Fibroblast of mammary gland (primary cell): ENCODE measurements at regions not wholly inside any gene's neighbourhood (a gene's known extent, or its start where the extent isn't known, plus 50 kb on each side); places are given as distances from the start of the nearest gene placed in this dataset.

Experiments
- DNase-seq: peaks from one replicate; pipeline ENCODE4 v3.0.0-alpha.2; 2010; ENCODE audit warnings: low read depth
- H3K4me3 ChIP-seq: 2 replicates; pipeline ENCODE4 v1.5.1; 2011; ENCODE audit warnings: low read depth, mild to moderate bottlenecking, low read length, moderate library complexity; ENCODE audit not compliant: control insufficient read depth
- CTCF ChIP-seq: conservative IDR thresholded peaks from 2 replicates; pipeline ENCODE4 v1.5.1; 2011; ENCODE audit warnings: low read depth, low read length, inconsistent platforms; ENCODE audit not compliant: control insufficient read depth, insufficient read depth

- peak; percentile 80 for DNase-seq
- no peak overlapping the region for H3K4me3 ChIP-seq
- TF ChIP-seq CTCF: no peak
Measured at GRCh38 chr17:15038656-15039055, 226.5 kb downstream of the PMP22 start.

- no peak for DNase-seq
- no peak for TF ChIP-seq CTCF
- no peak overlapping the region for H3K4me3 ChIP-seq
Measured at GRCh38 chr17:15036238-15036637, 228.9 kb downstream of the PMP22 start.

- no peak for DNase-seq
- TF ChIP-seq CTCF: no peak
- H3K4me3 ChIP-seq: no peak overlapping the region
Measured at GRCh38 chr17:15031975-15032374, 233.2 kb downstream of the PMP22 start.

- no peak for DNase-seq
- no peak overlapping the region for H3K4me3 ChIP-seq
- peak; percentile 3 for TF ChIP-seq CTCF
Measured at GRCh38 chr17:15029469-15029868, 235.7 kb downstream of the PMP22 start.

- no peak for TF ChIP-seq CTCF
- no peak for DNase-seq
- H3K4me3 ChIP-seq: no peak overlapping the region
Measured at GRCh38 chr17:15027853-15028252, 237.3 kb downstream of the PMP22 start.

GRCh38 chr17:15026088-15026487 lies 239.0 kb downstream of the PMP22 start:
- DNase-seq: no peak
- no peak overlapping the region for H3K4me3 ChIP-seq
- TF ChIP-seq CTCF: no peak
